Naive thymus-derived CD4-positive, alpha-beta T cell (primary cell): ENCODE measurements at regions not wholly inside any gene's neighbourhood (a gene's known extent, or its start where the extent isn't known, plus 50 kb on each side); places are given as distances from the start of the nearest gene placed in this dataset.

ENCODE experiments used
- ATAC-seq: fragments of 150-1000 bp; cut with Tn5 transposase; 2 replicates; pipeline ENCODE4 v1.10.0; 2021; ENCODE audit warnings: mild to moderate bottlenecking, moderate library complexity
- CTCF ChIA-PET: fragments of 350-600 bp; sonication (Branson Sonifier 250); formaldehyde crosslinking; loops from one replicate; lab custom pipeline; 2021; ENCODE audit warnings: antibody characterized with exemption; lab: Charles Lee
- POLR2A ChIA-PET: fragments of 350-600 bp; sonication (Branson Sonifier 250); formaldehyde crosslinking; loops from one replicate; lab custom pipeline; 2021; ENCODE audit warnings: antibody characterized with exemption, inconsistent platforms; lab: Charles Lee
- DNase-seq, 9 donors: peaks; one replicate each; pipeline versions ENCODE4 v3.0.0 to v3.0.0-alpha.2; 2020 to 2022; ENCODE audit warnings: mixed read lengths in 1 of 9
- H3K27ac ChIP-seq: one replicate; pipeline ENCODE4 v1.7.0; 2013; ENCODE audit warnings: mild to moderate bottlenecking, low read depth, low read length, moderate library complexity
- H3K27me3 ChIP-seq, 2 donors: one replicate each; pipeline ENCODE4 v1.7.0; 2013; ENCODE audit warnings: low read length in 2 of 2, mild to moderate bottlenecking in 2 of 2, moderate library complexity in 2 of 2; ENCODE audit not compliant: control insufficient read depth in 2 of 2, insufficient read depth in 2 of 2
- H3K36me3 ChIP-seq, 3 experiments: 1 replicate in 2 of 3; 2 replicates in 1 of 3; pipeline ENCODE4 v1.7.0; 2013; ENCODE audit warnings: low read length in 3 of 3, mild to moderate bottlenecking in 3 of 3, moderate library complexity in 1 of 3; ENCODE audit not compliant: insufficient read depth in 3 of 3, control insufficient read depth in 2 of 3
- H3K4me1 ChIP-seq, 2 donors: one replicate each; pipeline ENCODE4 v1.7.0; 2013; ENCODE audit warnings: low read length in 2 of 2, mild to moderate bottlenecking in 2 of 2, moderate library complexity in 1 of 2; ENCODE audit not compliant: control insufficient read depth in 2 of 2, insufficient read depth in 2 of 2
- H3K4me3 ChIP-seq: 2 replicates; pipeline ENCODE4 v1.7.0; 2013; ENCODE audit warnings: mild to moderate bottlenecking, low read length
- H3K9me3 ChIP-seq, 3 experiments: 1 replicate in 2 of 3; 2 replicates in 1 of 3; pipeline ENCODE4 v1.7.0; 2013; ENCODE audit warnings: low read length in 3 of 3; ENCODE audit not compliant: control insufficient read depth in 2 of 3
- H3K27ac Mint-ChIP-seq, 9 donors: one replicate each; pipeline ENCODE4 v1.8.0; 2020 to 2022; ENCODE audit warnings: mixed read lengths in 9 of 9, mild to moderate bottlenecking in 8 of 9, moderate library complexity in 5 of 9, inconsistent platforms in 2 of 9
- H3K27me3 Mint-ChIP-seq, 5 donors: one replicate each; pipeline ENCODE4 v1.8.0; 2021 to 2022; ENCODE audit warnings: mixed read lengths in 5 of 5, mild to moderate bottlenecking in 1 of 5
- H3K36me3 Mint-ChIP-seq, 5 donors: one replicate each; pipeline ENCODE4 v1.8.0; 2020 to 2022; ENCODE audit warnings: mixed read lengths in 5 of 5, mild to moderate bottlenecking in 3 of 5, inconsistent platforms in 1 of 5
- H3K4me1 Mint-ChIP-seq, 7 donors: one replicate each; pipeline ENCODE4 v1.8.0; 2020 to 2022; ENCODE audit warnings: mixed read lengths in 7 of 7, mild to moderate bottlenecking in 3 of 7, inconsistent platforms in 1 of 7
- H3K4me3 Mint-ChIP-seq, 10 donors: one replicate each; pipeline ENCODE4 v1.8.0; 2020 to 2022; ENCODE audit warnings: mild to moderate bottlenecking in 10 of 10, mixed read lengths in 10 of 10, moderate library complexity in 6 of 10, inconsistent platforms in 2 of 10
- H3K9me3 Mint-ChIP-seq, 11 donors: one replicate each; pipeline ENCODE4 v1.8.0; 2020 to 2022; ENCODE audit warnings: mixed read lengths in 11 of 11, mild to moderate bottlenecking in 4 of 11, inconsistent platforms in 1 of 11, moderate library complexity in 1 of 11
- intact Hi-C, 2 donors: fragments of 100-400 bp; cut with micrococcal nuclease; formaldehyde crosslinking; loops; one replicate each; pipeline ENCODE4 v1.15.1; 2023

DNA sequence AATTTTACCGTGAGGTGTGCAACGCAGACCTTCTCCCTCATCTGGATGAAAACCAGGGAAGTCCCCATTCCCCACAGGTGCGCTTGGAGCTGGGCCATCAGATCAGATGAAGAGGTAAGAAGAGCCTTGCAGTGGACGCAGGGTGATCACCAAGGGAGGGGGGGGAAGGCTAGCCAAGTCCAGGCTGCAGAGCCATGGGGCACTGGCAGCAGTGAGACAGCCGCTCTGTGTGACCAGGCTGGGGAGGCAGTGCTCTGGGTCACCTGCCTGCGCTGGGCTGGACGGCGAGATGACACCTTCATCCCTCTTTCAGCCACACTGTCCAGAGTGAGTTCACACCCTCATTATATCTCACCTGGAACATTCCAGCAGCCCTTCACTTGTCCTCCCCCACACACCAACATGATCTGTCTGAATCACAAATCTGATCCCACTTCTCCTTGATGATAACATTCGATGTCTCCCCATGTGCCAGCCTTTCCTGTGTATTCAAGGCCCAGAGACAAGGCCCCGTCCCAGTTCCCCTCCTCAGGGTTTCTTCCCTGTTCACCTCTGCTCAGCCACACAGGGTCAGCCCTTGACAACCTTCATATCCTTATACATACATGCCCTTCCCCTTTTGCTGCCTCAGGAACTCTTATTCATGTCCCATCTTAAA lies 65.9 kb upstream of the VASH1 start:
- no peaks in the 10 kb centered on the region for H3K36me3 Mint-ChIP-seq
- H3K27ac Mint-ChIP-seq = no peak overlapping the region
- intact Hi-C loops = no loop called here
- peaks cover 0 to 10% (median 4%) of the 10 kb centered on the region in 5 donors for H3K27me3 Mint-ChIP-seq
- H3K4me1 ChIP-seq = no peaks in the 10 kb centered on the region
- no peaks in the 10 kb centered on the region for H3K27me3 ChIP-seq
- ChIA-PET POLR2A (no interaction called here), CTCF (interaction anchor here (1.9 kb wide), 1 partner anchor 15 kb away, joined by 8 read pairs; no protein-coding TSS in a partner anchor)
- H3K27ac ChIP-seq = no peak overlapping the region
- H3K9me3 ChIP-seq = no peaks in the 10 kb centered on the region
- H3K4me3 ChIP-seq = no peak overlapping the region
- peaks cover 0 to 2% (median 0%) of the 10 kb centered on the region in 11 donors for H3K9me3 Mint-ChIP-seq
- H3K36me3 ChIP-seq = no peaks in the 10 kb centered on the region
- DNase-seq (no peak), ATAC-seq (no peak)
- H3K4me3 Mint-ChIP-seq = no peak overlapping the region
- no peaks in the 10 kb centered on the region for H3K4me1 Mint-ChIP-seq

GRCh38 chr14:76696361-76696760 lies 64.9 kb upstream of the VASH1 start:
- H3K4me1 Mint-ChIP-seq = no peaks in the 10 kb centered on the region
- peaks cover 0 to 10% (median 0%) of the 10 kb centered on the region in 5 donors for H3K27me3 Mint-ChIP-seq

GRCh38 chr14:76696791-76697190 lies 64.5 kb upstream of the VASH1 start:
- intact Hi-C loops = no loop called here
- H3K4me3 Mint-ChIP-seq = no peak overlapping the region
- ChIA-PET POLR2A (no interaction called here), CTCF (interaction anchor here (1.9 kb wide), 1 partner anchor 14 kb away, joined by 8 read pairs; no protein-coding TSS in a partner anchor)
- no peaks in the 10 kb centered on the region for H3K9me3 ChIP-seq
- no peak for ATAC-seq
- no peak overlapping the region for H3K27ac Mint-ChIP-seq
- H3K9me3 Mint-ChIP-seq = peaks cover 0 to 2% (median 0%) of the 10 kb centered on the region in 11 donors
- no peaks in the 10 kb centered on the region for H3K4me1 Mint-ChIP-seq
- no peak overlapping the region for H3K4me3 ChIP-seq
- no peak for DNase-seq
- H3K27me3 ChIP-seq = no peaks in the 10 kb centered on the region
- H3K4me1 ChIP-seq = no peaks in the 10 kb centered on the region
- no peak overlapping the region for H3K27ac ChIP-seq
- peaks cover 0 to 10% (median 0%) of the 10 kb centered on the region in 5 donors for H3K27me3 Mint-ChIP-seq
- no peaks in the 10 kb centered on the region for H3K36me3 ChIP-seq
- no peaks in the 10 kb centered on the region for H3K36me3 Mint-ChIP-seq

More at GRCh38 chr14:76696361-76696760, 64.9 kb upstream of the VASH1 start:
- intact Hi-C loops = no loop called here
- H3K27ac ChIP-seq = no peak overlapping the region
- Mint-ChIP-seq H3K9me3 (peaks cover 0 to 2% (median 0%) of the 10 kb centered on the region in 11 donors), H3K4me3 (no peak overlapping the region), H3K36me3 (no peaks in the 10 kb centered on the region), H3K27ac (no peak overlapping the region)
- H3K9me3 ChIP-seq = no peaks in the 10 kb centered on the region
- H3K27me3 ChIP-seq = no peaks in the 10 kb centered on the region
- H3K4me3 ChIP-seq = no peak overlapping the region
- ATAC-seq (no peak), DNase-seq (no peak)
- ChIA-PET POLR2A (no interaction called here), CTCF (interaction anchor here (1.9 kb wide), 1 partner anchor 14 kb away, joined by 8 read pairs; no protein-coding TSS in a partner anchor)
- H3K36me3 ChIP-seq = no peaks in the 10 kb centered on the region
- H3K4me1 ChIP-seq = no peaks in the 10 kb centered on the region

GRCh38 chr14:76697246-76697905 lies 63.9 kb upstream of the VASH1 start:
- peaks cover 0 to 2% (median 0%) of the 10 kb centered on the region in 11 donors for H3K9me3 Mint-ChIP-seq
- POLR2A ChIA-PET = no interaction called here
- intact Hi-C loops = no loop called here
- Histone ChIP-seq H3K27me3 (no peaks in the 10 kb centered on the region), H3K36me3 (no peaks in the 10 kb centered on the region), H3K4me3 (no peak overlapping the region), H3K27ac (no peak overlapping the region), H3K9me3 (no peaks in the 10 kb centered on the region), H3K4me1 (no peaks in the 10 kb centered on the region)
- peaks cover 0 to 9% (median 0%) of the 10 kb centered on the region in 5 donors for H3K27me3 Mint-ChIP-seq
- no peaks in the 10 kb centered on the region for H3K4me1 Mint-ChIP-seq
- H3K27ac Mint-ChIP-seq = no peak overlapping the region
- DNase-seq (no peak), ATAC-seq (no peak)
- no peaks in the 10 kb centered on the region for H3K36me3 Mint-ChIP-seq
- H3K4me3 Mint-ChIP-seq = no peak overlapping the region
- CTCF ChIA-PET = interaction anchor here (1.9 kb wide), 1 partner anchor 13 kb away, joined by 8 read pairs; no protein-coding TSS in a partner anchor

- no peaks in the 10 kb centered on the region for H3K27me3 ChIP-seq
- H3K4me1 ChIP-seq = no peaks in the 10 kb centered on the region
- H3K9me3 ChIP-seq = no peaks in the 10 kb centered on the region
- H3K4me3 Mint-ChIP-seq = no peak overlapping the region
- H3K36me3 ChIP-seq = no peaks in the 10 kb centered on the region
- no peak overlapping the region for H3K27ac ChIP-seq
- ChIA-PET CTCF (no interaction called here), POLR2A (no interaction called here)
- intact Hi-C loops = no loop called here
- H3K27me3 Mint-ChIP-seq = peaks cover 0 to 4% (median 0%) of the 10 kb centered on the region in 5 donors
- no peak overlapping the region for H3K27ac Mint-ChIP-seq
- no peaks in the 10 kb centered on the region for H3K36me3 Mint-ChIP-seq
- ATAC-seq = no peak
- no peaks in the 10 kb centered on the region for H3K9me3 Mint-ChIP-seq
- no peak for DNase-seq
- H3K4me1 Mint-ChIP-seq = no peaks in the 10 kb centered on the region
- H3K4me3 ChIP-seq = no peak overlapping the region
Observed at GRCh38 chr14:76698191-76698590, 63.1 kb upstream of the VASH1 start.

GRCh38 chr14:76698631-76699030 lies 62.6 kb upstream of the VASH1 start:
- no peak for DNase-seq
- ChIA-PET CTCF (no interaction called here), POLR2A (no interaction called here)
- Histone ChIP-seq H3K27me3 (no peaks in the 10 kb centered on the region), H3K4me3 (no peak overlapping the region), H3K27ac (no peak overlapping the region), H3K4me1 (no peaks in the 10 kb centered on the region), H3K36me3 (no peaks in the 10 kb centered on the region), H3K9me3 (no peaks in the 10 kb centered on the region)
- intact Hi-C loops = no loop called here
- no peak overlapping the region for H3K4me3 Mint-ChIP-seq
- H3K4me1 Mint-ChIP-seq = no peaks in the 10 kb centered on the region
- H3K36me3 Mint-ChIP-seq = no peaks in the 10 kb centered on the region
- no peak overlapping the region for H3K27ac Mint-ChIP-seq
- no peak for ATAC-seq
- H3K9me3 Mint-ChIP-seq = no peaks in the 10 kb centered on the region
- peaks cover 0 to 4% (median 0%) of the 10 kb centered on the region in 5 donors for H3K27me3 Mint-ChIP-seq
